Choroid plexus epithelial cell (primary cell): ENCODE measurements at regions not wholly inside any gene's neighbourhood (a gene's known extent, or its start where the extent isn't known, plus 50 kb on each side); places are given as distances from the start of the nearest gene placed in this dataset.
A peak's percentile ranks its signal among the peaks of the same experiment; 100 is the strongest.
"Not testable (repeated sequence)": the region's sequence is repeated elsewhere in the genome, so short reads cannot be mapped to it uniquely, and the experiment has no call there.

Source experiments
- DNase-seq: peaks from one replicate; pipeline ENCODE4 v3.0.0-alpha.2; 2010; ENCODE audit warnings: low read depth
- H3K4me3 ChIP-seq: 2 replicates; pipeline ENCODE4 v1.5.1; 2011; ENCODE audit warnings: low read depth, mild to moderate bottlenecking, control low read depth, low read length, moderate library complexity
- CTCF ChIP-seq: conservative IDR thresholded peaks from 2 replicates; pipeline ENCODE4 v1.5.1; 2011; ENCODE audit warnings: low read depth, mild to moderate bottlenecking, control low read depth, inconsistent platforms, low read length, moderate library complexity

GRCh38 chr4:33940281-33940680 lies 2304.0 kb downstream of the ARAP2 start:
- no peak overlapping the region for H3K4me3 ChIP-seq
- TF ChIP-seq CTCF = no peak
- DNase-seq = peak; percentile 23

GRCh38 chr4:33941854-33942253 lies 2302.5 kb downstream of the ARAP2 start:
- DNase-seq = no peak
- TF ChIP-seq CTCF = no peak
- H3K4me3 ChIP-seq = no peak overlapping the region

- no peak for DNase-seq
- no peak for TF ChIP-seq CTCF
- H3K4me3 ChIP-seq = no peak overlapping the region
Observed at GRCh38 chr4:33948921-33949320, 2295.4 kb downstream of the ARAP2 start.

GRCh38 chr4:33953848-33954247 lies 2290.5 kb downstream of the ARAP2 start:
- DNase-seq, H3K4me3 ChIP-seq: not testable (repeated sequence)

- TF ChIP-seq CTCF = no peak
- no peak overlapping the region for H3K4me3 ChIP-seq
- no peak for DNase-seq
Observed at GRCh38 chr4:33954759-33955158, 2289.6 kb downstream of the ARAP2 start.

GRCh38 chr4:33959519-33959918 lies 2284.8 kb downstream of the ARAP2 start:
- TF ChIP-seq CTCF = no peak
- peak; percentile 26 for DNase-seq
- no peak overlapping the region for H3K4me3 ChIP-seq

- no peak for TF ChIP-seq CTCF
- no peak overlapping the region for H3K4me3 ChIP-seq
- peak; percentile 23 for DNase-seq
Observed at GRCh38 chr4:33961761-33962160, 2282.6 kb downstream of the ARAP2 start.

- no peak overlapping the region for H3K4me3 ChIP-seq
- no peak for DNase-seq
- TF ChIP-seq CTCF = no peak
Observed at GRCh38 chr4:33966808-33967207, 2277.5 kb downstream of the ARAP2 start.
